ENCODE measurements at regions not wholly inside any gene's neighbourhood (a gene's known extent, or its start where the extent isn't known, plus 50 kb on each side); places are given as distances from the start of the nearest gene placed in this dataset.

GRCh38 chr15:77834276-77834990, 201.7 kb upstream of the LINGO1 start:
- TF ChIP-seq EZH2 (optimal IDR thresholded peaks at IDR 0.05; ENCODE audit: low read depth, low read length) (no peak), CTCF (IDR thresholded peaks at IDR 0.05; ENCODE audit: low read length) (no peak)

Measured in MM.1S (cell line).